Smooth muscle cell of the brain vasculature (primary cell): ENCODE measurements at regions not wholly inside any gene's neighbourhood (a gene's known extent, or its start where the extent isn't known, plus 50 kb on each side); places are given as distances from the start of the nearest gene placed in this dataset.
"Not testable (repeated sequence)": the region's sequence is repeated elsewhere in the genome, so short reads cannot be mapped to it uniquely, and the experiment has no call there.

ENCODE experiments used
- DNase-seq: peaks from one replicate; pipeline ENCODE4 v3.0.0-alpha.2; 2012; ENCODE audit warnings: low read depth, low spot score

DNA sequence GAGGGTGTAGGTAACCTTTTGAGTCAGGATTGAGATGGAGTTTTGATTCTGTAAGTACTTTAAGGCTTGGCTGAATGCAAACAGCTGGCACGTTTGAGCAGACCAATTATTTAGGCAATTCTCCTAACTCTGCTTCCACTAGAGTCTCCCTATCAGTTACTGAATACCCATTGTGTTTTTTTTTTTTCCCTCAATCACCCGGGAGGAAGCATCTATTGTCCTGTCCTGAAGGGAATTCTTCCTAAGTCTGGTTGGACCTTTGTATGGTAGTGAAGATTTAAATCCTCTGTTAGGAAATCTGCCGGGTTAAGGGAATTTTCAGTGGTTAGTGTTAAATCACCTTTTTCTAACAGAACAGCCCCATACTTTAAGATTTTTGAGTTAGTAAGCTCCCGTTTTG, 571.2 kb upstream of the USP24 start:
- DNase-seq, result no peak

DNA sequence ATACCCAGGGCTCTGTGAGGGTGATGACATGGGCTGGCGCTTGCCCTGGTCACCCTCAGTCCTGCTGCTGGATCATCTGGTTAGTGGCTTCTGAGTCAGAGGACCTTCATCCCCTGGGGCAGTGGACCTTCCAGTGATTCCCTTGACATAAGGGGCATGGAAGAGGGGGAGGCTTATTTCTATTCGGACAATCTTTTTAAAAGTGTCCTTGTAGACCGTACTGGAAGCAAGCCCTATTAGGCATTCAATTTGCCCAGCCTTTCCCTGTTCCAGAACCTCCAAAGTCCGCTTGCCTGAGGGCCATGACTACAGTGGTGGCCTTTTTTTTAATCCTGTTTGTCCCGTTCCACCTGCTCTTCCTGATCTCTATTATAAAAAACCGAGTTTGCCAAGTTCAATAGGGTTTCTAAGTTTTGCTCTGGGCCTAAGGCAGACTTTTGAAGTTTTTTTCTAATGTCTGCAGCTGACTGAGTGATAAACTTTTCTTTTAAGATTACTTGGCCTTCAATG, 569.8 kb upstream of the USP24 start:
- not testable (repeated sequence) for DNase-seq

DNA sequence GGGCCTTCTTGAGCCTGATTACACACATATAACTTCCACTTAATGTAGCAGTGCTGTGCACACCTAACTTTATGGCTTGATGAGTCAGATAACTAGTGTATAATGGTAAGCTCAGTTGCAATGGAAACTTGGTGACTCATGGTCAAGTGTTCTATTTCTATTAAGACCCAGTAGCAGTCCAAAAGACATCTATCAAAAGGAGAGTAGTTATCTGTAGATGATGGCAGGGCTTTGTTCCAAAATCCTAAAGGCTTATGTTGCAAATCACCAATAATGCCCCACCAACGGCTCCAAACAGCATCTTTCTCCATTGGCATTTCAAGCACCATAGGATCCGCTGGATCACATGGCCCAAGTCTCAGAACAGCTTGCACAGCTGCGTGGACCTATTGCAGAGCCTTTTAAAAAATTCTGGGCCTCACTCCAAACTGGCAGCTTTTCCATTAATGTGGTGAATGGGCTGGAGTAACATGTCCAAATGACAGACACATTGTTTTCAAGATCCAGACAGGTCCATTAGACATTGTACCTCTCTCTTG, 566.8 kb upstream of the USP24 start:
- DNase-seq, result no peak

DNA sequence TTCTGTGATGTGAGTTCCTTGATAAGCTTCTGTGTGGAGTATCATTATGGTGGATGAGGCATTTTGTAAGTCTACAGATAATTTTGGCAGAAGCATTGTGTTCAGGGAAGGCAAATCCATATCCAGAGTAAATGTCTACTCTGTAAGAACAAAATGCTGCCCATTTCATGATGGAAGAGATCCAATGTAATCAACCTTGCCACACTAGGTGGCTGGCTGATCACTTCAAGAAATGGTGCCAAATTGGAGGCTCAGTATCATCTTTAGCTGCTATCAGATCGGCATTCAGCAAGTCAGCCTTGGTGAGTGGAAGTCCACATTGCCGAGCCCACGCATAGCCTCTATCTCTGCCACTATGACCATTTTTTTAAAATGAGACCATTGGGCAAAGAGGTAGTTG, 565.8 kb upstream of the USP24 start:
- DNase-seq, result no peak

DNA sequence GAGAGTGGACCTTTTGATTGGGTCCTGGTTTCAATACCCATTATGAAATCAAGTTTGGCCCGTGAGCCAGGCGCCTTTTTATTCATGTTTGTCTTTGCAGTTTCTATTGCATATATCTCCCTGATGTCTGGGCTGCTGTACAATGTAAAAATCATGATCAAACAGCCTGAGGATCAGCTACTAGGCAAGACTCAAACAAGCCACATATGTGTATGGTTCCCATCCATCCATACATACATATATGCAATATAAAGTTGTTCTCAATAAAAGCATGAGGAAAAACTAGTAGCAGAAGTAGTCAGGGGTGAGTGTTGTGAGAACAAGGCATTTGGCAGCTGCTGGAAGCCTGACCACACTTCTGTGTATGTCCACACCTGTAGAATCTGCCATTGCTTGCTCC, 562.4 kb upstream of the USP24 start:
- DNase-seq, result no peak

DNA sequence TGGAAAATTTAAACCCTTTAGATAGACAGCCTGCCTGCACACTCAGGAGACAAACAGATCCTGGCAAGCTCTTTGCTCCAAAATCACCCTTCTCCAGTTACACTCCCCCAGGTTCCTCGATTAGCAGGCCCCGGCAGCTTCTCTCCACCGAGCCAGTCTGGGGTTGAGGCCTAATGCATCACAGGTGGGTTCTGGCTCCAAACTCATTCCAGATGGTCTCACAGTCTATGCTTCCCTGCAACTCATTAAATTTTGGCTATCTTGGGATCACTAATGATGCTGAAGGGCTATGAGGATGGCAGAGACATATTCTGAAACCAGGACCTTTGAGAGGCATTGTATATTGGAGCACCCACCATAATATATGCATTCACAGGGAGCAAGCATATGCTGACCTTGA, 559.8 kb upstream of the USP24 start:
- no peak for DNase-seq

DNA sequence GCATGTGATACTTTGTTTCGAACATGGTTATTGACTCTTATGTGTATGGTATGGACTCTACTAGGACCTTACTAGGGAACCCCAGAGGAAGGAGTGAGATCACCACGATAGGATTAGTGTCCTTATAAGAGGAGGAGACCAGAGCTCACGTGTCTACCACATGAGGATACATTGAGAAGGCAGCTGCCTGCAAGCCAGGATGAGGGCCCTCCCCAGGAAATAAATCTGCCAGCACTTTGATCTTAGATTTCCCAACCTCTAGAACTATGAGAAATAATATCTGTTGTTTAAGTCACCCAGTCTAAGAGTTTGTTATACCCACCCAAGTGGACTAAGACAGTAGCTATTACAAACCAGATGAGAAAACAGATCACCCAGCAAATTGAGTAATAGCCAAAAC, 559.3 kb upstream of the USP24 start:
- DNase-seq, result no peak

DNA sequence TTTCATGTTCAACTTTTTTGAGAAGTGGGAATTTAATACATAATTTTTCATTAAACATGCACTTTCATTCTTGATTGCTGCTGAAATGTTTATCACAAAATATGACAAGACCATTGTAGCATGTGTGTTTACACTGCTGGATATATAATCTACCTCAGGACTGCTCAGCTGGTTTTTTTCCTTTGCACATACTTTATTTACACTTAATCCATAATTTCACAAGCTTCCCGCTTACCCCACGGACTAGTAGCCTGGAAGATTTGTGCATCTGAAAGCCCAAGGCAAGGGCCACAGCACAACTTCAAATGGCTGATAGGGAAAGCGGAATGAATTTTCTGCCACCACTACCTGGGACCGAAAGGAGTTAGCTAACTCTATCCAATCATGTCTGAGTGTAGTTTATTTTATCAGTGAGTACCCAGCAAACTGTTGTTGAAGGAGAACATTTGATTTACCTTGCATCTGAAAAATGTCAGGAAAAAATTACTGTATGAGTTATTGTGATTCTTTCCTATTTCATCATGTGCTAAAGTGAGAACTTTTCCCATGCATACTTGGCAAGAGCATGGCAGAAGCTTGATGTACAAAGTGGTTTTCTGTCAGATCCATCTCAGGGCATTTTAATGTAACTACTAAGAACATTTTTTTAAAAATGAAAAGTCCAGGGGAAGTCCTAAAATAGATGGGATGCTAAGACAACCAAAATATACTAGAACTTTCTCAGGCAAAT, 558.2 kb upstream of the USP24 start:
- DNase-seq, result no peak

DNA sequence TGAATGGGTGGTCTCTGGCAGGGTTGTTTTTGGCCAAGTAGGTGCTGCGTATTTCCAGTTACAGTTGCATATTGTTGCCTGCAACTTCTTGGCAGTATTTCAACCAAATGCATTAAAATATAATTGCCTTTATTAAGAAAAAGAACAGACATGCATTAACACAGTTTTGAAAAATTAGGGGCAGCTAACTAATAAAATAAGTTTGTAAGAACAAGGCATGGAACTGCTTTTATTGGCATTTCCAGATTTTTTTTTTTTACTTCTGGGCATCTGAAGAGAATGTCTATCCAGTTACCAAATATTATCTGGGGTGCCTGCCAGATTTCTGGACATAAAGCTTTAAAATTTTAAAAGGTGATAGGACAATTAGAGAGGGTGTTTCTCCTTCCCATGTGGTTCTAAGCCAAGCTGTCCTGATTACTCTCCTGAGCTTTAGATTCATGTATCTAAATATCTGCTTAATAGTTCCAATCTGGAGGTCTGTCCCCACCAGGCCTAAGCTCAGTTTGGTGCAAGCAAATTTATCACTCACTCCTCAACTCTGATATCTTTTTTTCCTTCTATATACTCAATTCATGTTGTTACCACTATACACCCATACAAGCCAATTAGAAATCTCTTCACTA, 553.3 kb upstream of the USP24 start:
- DNase-seq, result no peak

DNA sequence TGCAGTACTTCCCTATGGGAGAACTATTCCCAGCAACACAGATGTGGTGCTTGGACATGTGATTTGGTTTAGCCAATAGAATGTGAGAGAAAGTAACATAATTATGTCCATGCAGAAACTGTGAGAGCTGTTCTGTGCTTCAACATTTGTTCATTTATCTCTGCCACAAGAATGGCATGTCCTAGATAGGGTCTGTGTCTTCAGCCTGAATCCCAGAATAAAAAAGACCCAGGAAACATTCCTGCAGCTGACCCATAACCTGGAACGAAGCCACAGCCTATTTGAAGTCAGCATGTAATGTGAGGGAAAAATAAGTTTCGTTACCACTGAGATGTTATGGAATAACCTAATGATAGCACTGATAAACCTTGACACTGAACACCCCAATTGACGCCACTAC, 552.0 kb upstream of the USP24 start:
- DNase-seq, result no peak

DNA sequence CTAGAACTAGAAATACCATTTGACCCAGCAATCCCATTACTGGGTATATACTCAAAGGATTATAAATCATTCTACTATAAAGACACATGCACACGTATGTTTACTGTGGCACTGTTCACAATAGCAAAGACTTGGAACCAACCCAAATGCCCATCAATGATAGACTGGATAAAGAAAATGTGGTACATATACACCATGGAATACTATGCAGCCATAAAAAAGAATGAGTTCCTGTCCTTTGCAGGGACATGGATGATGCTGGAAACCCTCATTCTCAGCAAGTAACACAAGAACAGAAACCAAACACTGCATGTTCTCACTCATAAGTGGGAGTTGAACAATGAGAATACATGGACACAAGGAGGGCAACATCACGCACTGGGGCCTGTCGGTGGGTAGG, 550.3 kb upstream of the USP24 start:
- not testable (repeated sequence) for DNase-seq

DNA sequence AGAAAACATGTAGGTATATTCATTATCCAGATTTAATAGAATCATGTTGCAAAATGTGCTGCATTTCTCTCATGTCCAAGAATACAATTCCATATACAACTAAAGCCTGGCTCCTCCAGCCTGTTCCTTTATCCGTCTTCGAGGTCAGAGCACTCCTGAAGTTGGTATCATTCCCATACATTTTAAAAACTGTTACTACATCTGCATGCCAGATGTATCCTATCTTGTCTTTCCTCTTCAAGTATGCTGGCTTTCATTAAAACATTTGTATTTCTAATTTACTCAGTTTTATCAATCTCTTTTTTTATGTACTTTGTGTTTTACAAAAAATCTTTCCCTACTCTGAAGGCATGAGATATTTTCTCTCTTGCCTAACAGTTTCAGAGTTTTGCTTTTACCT, 536.6 kb upstream of the USP24 start:
- no peak for DNase-seq

DNA sequence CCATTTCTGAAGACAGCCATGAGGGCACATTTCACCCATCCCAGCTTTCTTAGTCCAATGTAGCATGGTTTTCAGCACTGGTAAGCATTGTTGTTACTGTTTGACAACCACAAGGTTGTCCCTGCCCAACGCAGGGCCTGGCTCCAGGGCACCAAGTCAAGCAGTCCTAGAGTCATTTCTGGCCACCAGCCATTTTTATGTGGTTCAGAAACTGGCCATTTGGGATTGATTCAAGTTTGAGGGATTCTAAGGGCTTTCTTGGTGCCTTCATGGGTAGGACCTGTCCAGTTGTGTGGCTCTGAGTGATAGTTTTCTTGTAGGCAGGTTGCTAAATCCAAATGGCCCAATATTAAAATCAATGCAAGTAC, 535.4 kb upstream of the USP24 start:
- DNase-seq, result no peak

DNA sequence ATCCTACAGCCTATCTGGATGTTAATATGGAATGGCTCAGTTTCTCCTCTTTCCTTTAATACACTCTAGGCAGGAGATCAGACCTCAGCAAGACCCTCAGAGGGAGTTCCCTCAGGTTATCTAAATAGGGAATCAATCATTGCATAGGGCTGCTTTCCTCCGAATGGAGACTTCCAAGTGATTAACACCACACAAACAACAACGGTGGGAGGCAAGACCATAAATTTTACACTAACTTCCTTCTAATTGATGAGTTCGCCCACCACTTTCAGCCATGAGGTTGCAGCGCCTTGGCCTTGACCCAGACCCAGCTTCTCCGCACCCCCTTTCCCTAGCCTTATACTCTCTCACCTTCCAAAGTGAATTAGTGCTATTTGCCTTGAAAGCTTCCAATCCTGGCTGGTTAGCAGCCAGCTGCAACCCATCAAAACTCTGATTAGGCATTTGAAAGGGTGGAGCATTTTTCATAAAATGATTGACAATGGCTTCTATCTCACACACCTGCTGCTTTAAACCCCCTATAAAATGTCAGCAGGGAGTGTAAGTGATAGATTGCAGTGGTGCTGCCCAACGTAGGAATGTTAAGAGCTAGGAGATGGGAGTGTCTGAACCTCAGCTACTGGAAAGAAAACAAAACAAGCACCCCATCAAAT, 534.9 kb upstream of the USP24 start:
- no peak for DNase-seq

DNA sequence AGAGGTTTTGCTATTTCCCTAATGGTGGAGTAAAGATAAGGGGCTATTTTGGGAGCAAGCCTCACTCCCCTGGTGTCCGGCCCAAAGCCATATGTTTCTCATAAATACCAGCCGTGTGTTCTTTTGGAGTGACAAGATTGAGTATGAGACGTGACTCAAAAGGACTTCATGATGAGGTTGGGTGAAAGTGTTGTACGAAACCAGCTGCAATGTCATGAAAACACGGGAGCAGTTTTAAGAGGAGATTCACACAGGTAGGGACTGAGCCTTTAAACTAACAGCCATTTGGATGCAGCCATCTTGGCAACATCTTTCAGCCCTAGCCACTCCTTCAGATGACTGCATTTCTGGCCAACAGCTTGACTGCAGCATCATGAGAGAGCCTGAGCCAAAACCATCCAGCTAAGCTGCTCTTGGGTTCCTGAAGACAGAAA, 532.3 kb upstream of the USP24 start:
- DNase-seq, result no peak

DNA sequence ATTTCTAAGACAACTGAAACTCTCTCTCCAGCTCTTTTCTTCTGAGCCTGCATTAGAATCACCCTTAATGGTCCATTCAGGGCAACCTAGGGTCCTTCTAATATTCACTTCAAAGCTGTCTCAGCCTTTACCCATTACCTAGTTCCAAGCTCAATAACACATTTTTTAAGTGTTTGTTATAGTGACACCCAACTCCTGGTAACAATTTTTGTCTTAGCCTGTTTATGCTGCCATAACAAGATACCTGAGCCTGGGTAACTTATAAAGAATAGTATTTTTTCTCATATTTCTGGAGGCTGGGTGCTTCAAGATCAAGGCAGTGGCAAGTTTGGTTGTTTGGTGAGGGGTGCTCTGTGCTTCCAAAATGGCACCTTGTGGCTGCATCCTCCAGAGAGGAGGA, 531.5 kb upstream of the USP24 start:
- DNase-seq, result no peak

DNA sequence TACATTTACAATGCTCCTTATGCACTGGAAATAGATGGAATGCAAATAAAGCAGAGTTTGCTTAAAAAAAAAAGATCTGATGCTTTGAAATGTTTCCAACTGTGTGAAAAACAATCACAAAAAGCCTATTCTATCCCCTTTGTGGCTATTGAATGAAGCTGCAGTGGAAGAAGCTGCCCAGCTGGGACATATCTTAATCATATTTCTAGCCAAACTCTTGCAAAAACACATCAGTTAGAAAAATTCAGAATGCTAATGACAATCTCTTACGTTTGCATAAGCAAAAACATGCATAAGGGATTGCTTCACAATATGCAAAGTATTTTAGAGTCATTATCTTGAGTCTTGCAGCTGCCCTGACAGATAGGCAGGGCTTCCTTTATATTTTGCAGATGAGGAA, 526.4 kb upstream of the USP24 start:
- no peak for DNase-seq

DNA sequence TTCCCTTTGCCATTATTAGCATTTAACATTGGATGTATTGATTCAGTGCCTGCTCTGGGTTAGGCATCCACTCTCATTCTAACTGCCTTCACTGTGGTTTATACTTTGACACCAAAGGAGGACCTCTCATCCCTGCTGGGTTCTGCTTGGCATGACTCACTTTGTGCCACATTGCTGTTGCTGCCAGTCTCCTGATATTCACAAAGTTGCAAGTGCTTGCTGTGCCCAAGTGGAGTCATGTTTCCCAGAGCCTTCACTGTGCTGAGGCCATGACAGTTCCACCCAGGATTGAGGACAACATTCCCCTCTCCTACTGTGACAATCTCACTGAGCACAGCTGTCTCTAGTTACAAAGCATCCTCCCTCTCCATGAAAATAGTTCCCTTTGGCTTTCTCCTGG, 519.9 kb upstream of the USP24 start:
- no peak for DNase-seq

DNA sequence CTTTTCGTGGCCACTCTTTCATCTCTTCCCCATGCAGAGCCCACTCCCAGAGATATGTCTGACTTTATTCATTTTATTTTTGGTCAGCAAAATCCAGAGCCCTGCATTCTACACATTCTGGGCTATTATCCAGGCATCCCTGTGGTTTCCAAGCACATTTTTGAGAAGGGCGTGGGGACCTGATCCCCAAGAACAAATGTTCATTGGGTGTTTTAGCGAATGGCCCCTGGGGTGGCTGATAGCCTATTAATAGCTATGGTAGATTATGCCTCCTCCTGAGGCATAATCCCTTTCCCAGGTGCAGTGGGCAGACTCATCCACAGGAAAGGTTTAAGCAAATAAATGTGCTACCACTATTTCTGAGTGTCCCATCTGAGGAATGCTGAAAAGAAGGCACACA, 511.8 kb upstream of the USP24 start:
- no peak for DNase-seq

DNA sequence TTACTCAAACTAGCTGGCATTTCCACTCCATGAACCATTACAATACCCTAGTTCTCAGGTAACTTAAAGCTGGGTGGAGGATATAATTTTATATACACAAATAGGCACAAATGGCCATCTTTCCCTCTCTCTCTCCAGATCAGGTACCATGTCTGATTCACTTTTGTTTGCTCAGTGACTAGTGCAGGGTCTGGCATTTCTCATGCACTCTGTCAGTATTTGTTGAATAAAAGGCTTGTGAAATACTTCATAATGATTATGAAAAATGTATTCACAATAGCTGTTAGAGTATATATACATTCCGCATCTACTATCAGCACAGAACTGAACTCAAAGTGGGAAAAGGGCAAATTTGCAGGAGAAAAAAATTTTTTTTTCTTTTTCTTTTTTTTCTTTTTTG, 510.2 kb upstream of the USP24 start:
- DNase-seq, result no peak

DNA sequence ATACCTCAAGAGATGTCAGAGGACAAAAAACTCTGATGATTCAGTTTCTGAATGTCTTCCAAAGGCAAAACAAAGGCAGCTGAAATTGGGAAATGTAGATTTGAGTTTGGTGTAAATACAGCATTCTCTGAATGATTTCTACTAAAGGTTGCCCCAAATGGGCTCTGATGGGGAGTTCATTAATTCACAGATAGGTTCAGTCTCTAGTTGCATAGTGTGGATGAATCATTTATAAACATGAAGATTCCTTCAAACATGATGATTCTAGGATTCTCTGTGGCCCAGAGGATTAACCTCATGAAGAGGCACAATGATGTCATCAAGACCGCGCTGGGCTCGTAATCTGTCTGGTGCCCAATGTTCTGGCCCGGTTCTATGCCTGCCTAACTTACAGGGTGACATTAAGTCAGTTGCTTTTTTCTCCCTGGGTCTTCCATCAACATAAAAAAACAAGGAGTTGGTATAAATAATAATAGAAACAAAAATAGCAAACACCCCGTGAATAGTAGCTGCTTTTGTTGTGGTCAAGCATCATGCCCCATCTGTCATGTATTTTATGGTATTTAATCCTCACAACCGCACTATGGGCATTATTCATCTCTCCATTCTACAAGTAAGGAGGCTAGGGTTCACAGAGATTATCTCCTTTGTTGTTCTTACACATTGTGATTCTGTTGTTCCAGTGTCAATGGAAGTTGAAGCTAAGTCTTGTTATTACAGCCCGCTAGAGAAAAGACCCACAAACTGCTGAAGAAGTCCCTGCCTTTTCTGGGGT, 509.6 kb upstream of the USP24 start:
- no peak for DNase-seq

DNA sequence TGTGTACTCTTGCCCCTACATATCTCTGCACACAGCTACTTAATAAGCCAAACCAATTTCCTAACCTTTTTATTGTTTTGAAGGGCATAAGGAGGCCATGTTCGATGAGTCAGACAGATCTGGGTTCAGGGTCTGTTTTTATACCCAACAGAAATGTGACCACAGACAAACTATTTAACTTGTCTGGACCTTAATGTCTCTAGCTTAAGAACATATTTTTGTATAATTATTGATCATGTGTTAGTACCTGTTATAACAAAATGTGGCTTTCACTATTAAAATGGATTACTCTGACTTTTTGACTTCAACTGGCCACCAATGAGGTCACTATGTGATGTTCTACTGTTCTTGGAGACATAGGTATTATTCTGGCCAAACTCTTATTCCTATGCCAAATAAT, 507.8 kb upstream of the USP24 start:
- DNase-seq, result no peak
